Stimulated activated CD4-positive, alpha-beta T cell treated with anti-CD3 and anti-CD28 coated beads, Interleukin-2, amount 100 ng/mL, for 24 hours (primary cell): ENCODE measurements at regions not wholly inside any gene's neighbourhood (a gene's known extent, or its start where the extent isn't known, plus 50 kb on each side); places are given as distances from the start of the nearest gene placed in this dataset.

Source experiments
- DNase-seq, 2 donors: peaks; one replicate each; pipeline ENCODE4 v3.0.0-alpha.2; 2020

DNA sequence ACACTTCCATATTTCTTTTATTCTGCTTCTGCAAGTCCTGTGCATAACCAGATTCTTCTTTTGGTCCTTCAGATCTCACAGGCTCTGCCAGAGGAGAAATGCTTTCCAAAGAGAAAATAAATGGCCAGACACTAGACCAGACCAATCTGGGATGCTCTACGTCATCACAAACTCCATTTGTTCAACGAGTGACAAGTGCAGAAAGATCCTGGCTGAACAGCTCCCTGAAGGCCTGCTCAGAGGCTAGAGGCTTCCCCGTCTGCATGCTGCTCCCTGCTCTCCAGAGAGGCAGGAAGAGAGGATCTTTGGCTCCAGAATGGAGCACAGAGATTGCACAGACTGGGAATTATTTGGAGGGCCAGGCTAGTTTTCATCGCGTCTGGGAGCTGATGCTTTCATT, 232.7 kb downstream of the MAF start:
- DNase-seq: no peak

DNA sequence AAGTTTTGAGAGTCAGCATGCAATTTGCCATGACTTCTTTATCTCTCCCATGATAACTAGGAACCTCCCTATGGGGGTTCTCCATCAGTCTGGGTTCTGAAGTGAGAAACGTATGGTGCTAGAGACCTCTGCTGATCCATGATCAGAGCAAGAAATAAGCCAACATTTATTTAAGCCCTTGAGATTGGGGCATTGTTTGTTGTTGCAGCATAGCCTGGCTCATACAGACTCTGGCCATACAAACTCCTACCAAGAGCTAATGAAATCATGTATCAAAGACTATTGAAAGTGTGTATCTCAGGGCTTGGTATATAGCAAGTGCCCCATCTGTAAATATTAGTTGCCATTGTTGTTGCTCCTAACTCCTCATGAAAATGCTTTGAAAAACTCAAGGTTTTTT, 233.9 kb downstream of the MAF start:
- no peak for DNase-seq

DNA sequence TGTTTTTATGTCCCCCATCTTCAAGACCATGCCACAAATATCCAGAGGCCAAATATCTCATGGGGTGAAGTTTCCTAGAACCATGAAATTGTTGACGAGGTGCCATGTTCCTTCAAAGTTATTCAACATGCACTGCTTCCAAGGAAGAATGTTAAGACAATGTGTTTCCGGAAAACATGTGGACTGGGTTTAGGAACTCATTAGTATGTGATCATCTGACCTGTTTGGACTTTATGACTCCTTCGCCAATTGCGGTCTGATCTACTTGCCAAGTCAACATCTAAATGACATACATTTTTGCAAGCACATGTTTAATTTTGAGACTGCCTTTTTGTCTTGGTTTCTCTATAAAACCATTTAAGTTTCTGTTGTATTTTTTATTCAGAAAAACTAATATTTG, 234.8 kb downstream of the MAF start:
- DNase-seq: no peak

DNA sequence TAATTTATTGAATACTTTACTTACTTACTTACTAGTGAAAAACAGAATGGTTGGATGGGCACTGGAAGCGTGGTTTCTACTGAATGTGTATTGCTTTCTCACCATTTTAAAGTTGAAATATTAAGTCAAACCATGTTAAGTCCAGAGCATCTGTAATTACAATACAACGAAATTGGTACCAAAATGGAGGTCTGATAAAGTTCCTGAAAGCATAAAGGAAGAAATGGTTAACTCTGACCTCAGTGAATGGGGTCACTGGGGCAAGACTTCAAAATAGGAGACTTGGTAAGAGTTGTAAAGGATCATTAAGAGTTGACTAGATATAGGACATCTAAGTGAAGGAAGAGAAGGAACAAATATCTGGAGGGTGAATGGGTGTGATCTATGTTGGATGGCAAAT, 237.1 kb downstream of the MAF start:
- DNase-seq: no peak

DNA sequence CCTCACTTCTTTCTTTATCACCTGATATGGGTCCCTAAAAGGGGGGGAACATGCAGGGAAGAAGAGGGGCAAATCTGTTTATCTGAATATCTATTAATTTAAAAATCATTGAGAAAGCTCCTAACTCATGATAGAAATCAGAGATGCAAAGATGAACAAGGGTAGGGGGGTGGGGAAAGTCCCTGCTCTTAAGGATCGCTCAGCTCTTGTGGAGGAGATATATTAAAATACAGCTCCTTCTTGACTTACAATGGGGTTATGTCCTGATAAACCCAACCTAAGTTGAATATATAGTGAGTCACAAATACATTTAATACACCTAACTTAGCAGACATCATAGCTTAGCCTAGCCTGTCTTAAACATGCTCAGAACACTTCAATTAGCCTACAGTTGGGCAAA, 237.5 kb downstream of the MAF start:
- DNase-seq: no peak

DNA sequence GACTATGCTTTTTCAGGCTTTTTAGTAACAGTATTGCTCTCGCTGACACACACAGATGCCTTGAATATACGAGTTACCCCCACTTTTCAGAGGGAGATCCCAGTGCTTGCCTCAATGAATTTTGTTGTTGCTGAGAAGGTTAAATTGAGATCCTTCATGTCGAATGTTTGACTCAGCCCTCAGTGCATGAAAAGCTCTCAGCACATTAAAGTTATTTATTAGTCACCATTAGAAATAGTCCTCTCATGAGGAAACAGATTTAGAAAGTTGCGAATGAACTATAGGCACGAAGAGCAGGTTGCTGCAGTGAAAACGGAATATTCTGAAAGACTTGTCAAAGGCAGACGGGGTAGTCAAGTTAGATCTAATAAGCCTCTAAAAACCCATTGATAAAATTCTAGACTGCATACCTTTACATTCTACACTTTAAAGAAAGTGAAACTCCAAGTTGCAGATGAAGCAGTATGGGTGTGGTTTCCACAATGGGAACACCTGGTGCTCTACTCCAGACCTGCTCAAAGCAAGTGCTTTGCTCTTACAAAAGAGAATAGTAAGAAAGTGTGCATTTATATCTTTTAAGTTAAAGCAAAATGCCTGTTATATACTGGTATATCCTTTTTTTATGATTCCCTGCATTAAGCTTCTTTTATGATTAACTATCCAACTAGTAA, 238.1 kb downstream of the MAF start:
- DNase-seq: no peak

DNA sequence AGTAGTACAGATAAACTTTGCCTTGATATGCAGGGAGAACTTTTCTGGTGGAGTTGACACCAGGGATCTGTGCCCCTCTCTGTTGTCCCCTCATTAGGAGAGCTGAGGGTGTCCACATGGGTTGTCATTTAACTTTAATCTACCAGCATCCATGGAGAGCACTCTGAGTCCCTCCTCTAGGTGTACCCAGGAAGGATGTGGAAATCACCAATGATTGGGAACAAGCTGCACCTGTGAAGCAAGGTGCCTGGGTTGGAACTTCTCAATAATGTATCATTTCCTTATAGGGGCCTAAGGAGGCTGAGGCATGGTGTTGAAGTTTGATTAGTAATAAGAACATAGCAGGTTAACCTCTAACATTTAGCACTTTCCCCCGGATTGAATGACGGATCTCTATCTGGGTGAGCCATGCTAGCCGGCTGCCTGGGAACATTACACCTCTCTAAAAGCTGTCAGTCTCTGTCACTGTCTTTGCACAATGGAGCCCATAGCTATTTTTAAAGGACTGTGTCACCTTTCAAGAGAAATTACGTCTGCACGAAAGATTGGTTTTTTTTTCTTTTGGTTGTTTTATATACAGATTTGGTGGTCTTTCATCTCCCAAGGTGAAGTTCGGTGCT, 239.3 kb downstream of the MAF start:
- no peak for DNase-seq

DNA sequence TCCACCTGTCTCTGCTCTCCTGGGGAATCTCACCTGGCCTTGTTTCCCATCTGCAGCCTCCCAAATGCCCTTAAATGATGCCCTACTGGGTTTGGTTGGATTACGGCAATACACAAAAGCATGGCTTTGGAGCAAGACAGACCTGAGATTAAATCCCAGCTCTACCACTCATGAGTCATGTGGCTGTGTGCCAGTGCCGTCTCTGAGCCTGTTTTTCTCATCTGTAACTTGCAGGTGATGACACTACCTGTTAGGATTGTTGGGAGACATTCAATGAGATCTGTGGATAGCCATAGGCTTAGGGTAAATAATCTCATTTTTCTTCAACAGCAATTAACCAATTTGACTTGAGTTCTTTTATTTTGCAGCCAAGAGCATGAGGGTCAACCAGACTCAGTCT, 240.3 kb downstream of the MAF start:
- DNase-seq: no peak

DNA sequence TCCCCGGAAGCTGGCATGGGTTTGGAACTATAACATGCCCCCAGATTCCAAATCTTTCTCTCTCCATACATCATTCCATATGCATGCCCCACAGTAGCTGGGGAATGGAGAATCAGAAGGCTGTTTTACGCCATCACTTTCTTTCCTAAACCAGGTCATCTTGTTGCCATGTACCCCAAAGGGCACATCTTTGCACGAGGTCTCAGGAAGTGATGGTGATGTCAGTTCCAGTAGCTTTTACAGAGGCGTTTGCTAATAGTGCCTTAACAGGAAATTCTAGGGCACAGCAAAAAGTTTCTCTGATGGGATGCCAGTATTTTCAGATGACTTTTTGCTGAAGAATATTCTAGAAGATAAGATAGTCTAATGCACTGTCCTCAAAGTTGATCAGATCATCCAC, 241.5 kb downstream of the MAF start:
- no peak for DNase-seq

DNA sequence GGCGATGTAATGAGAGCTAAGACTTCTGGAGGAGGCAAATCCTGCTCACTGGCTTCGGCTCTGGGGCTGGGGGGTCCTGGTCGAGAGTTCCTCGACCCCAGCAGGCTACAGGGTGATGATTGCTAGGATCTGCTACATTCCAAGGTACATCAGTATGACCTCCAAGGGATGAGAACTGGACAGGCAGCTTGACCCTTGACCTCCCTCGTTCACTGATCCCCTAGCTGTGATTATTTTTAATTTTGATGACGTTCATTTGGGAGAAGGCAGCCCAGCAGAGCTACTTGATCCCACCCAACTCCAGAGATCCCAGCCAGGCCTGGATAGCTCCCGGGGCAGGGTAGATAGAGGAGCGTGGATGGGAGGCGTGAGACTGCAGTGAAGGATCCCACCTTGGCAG, 242.3 kb downstream of the MAF start:
- DNase-seq: no peak

DNA sequence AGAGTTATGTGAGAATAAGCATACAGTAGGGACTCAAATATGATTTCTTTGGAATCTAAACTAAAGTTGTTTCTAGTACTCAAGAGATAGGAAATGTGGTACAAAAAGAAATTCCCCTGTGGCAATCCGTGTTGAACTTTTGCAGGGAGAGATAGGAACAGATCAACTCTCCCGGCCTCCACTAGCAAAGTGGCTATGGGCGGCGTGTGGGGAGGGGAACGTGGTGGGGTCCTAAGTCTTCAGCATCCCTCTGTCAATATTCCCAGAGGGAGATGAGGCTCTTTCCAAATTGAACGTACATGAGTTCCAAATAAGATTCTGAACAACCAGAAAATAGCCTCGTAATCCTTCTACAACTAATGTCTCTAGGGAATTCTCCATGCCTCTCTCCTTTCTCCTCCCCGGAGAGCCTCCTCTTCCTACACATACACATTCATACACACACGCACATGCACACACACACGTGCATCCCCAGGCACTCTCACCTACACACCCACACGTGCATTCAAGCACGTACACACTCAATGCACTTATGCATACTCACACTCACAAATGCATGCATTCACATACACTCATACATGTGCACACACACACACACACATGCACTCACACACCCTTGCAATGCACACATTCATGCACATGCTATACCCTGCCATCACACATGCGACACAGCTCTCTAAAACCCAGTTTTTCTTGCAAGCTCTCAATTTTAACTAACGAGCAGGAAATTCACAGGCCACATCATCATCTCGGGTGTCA, 244.8 kb downstream of the MAF start:
- no peak for DNase-seq

DNA sequence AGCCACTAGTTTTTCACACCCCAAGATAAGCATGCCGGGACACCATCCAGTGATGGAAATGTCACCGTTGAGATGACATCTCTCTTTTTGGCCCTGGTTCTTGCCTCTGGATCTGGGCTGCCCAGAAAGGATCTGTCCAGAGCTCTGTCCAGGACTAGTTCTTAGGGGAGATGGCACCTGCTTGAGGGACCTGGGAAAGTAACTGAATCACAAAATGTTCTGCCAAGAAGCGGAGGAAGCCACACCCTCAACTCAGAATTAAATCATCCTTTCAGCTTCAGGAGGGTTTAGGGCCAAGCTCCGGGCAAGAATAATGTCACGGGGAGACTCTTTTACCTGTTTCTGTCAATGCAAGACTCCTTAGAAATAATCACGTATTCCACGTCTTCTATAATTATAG, 248.6 kb downstream of the MAF start:
- no peak for DNase-seq

DNA sequence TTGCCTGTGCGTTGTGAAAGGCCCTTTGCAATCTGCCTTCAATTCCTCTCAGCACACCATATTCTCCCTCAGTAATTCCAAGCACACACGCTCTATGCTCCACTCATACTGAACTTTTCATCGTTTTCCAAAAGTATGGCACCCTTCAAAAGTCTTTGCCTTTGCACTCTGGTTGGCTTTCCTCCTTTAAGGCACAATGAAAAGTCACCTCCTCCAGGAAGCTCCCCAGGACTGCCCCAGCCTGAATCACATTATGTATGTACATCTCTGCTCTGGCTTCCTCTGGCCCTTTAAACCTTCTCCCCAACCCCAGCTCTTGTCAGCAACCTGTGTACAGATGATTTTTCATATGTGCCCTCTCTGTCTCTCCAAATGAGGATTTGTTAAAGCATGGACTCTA, 250.7 kb downstream of the MAF start:
- DNase-seq: no peak

DNA sequence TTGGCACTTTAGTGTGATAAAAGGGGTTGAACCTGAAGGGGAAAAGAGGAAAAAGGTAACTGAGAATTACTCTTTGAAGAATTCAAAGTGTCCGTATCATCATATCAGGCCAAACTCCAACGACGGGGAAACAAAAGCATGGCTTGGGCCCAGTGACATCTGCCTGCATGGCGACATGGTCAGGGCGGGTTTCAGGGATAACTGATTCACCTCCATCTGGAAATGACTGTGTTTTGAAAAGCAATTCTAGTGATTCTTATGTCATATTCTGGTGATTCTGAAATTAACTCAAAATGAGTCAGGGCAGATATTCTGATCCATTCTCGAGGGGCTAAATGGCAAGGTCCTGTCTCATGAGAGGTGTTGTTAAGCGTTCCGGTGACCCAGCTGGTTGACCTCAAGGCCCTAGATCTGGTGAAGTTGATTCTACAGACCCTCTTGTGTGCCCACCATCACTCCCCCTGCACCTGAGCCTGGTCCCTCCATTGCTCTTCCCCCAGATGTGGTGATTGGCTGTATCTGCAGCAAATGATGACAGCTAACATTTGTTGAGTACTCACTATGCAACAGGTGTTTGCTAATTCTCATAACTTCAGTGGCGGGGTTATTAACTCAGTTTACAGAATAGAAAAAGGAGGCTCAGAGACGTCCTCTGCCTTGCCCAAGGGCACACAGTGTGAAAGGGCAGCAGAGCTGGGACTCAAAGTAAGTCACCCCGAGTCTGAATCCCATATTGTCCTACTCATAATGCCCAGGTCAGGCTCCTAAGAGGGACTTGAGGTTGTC, 251.8 kb downstream of the MAF start:
- no peak for DNase-seq

DNA sequence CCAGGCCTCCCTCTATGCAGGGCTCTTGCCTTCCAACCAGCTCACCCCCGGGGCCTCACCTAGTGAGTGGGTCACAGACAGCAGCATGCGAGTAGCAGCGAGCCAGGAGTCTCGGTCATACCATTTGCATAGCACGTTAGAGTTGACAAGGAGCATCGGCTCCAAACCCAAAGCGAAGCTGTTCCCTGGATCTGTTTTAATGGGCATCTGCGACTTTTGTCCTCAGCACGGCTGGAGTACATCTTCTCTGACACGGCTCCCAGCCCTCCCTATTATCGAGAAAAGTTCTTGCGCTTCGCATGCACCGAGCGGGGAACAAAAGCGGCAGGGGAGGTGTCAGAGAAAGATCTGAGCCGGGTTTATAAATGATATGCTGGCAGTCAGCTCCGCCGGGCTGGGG, 253.3 kb downstream of the MAF start:
- no peak for DNase-seq

DNA sequence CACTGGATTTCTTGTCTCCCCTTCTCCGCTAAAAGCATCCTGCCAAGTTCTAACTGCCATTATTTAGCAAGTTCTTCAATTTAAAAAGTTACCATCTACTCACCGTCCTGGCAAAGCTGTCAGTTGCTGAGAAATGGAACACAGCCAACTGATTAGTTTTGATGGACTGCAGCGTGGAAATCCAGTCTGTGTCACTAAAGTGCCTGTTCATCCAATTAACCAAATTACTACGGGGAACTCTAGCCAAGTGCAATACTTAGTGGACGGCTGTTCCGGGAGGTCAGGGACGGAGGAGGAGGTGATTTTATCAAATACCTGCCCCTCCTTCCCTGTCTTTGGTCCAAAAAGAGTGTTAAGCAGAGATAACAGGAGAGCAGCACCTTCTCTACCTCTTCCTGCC, 260.7 kb downstream of the MAF start:
- DNase-seq: no peak

DNA sequence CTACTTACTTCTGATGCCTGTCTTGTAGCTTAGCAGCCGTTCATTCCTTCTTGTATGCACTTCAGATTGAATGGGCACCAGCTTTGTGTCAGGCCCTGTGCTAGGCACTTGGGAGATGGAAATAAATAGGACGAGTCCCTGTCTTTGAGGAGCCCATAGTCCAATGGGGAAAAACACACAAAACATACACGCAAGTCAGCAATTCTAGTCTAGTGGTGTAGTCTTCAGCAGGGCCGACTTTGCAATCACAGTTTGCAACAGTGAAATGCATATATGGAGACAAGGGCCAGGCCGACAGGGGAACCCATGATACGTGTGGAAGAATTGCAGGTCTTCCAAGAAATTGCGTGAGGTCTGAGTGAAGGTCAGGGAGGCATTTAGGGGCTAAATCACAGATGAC, 262.6 kb downstream of the MAF start:
- DNase-seq: no peak

DNA sequence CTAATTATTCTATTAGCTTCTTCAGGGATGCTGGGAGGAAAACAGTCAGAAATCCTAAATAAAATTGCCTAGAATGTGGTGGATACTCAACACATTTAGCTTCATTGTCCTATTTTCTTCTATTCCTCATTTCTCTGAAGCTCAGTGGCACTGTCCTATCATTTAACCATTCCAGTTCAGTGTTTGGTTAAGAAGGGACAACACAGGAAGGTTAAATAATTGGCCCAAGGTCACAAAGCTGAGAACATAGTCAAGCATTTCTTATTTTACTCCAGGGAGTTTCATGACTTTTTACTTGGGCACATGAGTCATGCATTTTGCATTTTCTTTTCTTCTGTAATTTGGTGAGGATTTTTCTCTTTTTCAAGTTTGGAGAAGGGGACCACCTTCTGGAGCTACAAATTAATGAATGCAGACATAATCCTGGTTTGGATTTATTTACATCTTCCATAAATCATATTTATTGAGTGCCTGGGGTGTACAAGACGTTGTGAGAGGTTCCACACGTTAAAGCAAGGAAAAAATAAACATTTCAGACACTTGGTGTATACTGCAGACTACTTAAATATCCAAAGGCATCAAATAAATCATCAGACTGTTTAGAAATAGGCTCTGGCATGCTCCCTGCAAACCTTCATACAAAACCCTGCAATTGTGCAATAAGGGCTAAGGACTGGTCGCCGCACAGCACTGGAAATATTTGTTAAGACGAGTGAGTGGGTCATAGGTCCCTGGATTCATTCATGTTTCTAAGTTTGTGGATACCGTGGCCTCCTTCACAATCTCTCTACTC, 263.9 kb downstream of the MAF start:
- no peak for DNase-seq

DNA sequence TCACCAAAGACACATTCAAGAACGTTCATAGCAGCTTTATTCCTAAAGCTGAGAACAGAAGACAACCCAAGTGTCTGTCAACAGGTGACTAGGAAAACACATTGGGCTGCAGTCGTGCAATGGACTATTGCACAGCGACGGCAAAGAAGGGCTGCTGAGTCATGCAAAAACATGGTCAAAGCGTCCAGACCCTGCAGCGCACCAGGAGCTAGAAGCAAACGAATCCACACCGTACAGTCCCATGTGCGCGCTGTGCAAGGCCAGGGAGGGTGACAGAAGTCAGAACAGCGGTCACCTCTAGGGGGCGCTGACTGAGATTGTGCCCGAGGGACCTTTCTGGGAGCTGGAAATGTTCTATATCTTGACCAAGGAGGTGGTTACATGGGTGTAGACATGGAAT, 266.4 kb downstream of the MAF start:
- DNase-seq: peak; percentile 34 to 64

DNA sequence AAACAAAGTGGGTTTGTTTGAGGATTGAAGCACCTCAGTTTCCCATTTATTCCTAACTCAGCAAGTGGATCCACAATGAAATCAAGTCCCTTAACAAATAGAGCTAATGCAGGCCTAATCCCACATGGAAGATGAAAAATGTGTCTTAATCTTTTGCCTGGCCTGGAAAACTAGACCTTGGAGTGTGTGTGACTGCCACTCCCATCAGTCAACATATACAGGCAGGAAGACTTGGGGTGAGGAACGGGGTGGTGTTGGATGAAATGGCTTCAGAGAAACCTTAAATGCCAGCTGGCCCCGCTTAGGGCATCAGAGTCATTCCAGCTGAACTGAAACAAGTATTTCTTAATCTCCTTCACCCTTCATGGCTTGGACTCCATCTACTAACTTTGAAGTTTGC, 269.5 kb downstream of the MAF start:
- DNase-seq: no peak

DNA sequence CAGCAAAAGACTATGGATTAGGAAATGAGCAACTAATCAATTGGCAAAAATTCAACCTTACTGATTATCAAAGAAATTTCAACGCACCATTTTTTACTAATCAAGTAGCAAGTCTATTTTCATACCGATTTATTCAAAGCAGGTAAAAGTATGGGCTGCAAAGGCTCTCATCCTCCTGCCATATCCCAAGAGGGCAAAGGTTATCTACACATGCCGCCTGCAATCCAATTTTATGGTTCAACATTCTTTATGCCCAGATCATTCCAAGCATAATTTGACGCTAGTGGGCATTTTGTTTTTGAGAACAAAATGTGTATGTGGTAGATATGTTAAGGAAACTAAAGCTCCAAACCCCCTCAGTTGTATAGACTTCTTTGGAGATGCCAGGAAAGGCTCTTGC, 270.6 kb downstream of the MAF start:
- DNase-seq: no peak

DNA sequence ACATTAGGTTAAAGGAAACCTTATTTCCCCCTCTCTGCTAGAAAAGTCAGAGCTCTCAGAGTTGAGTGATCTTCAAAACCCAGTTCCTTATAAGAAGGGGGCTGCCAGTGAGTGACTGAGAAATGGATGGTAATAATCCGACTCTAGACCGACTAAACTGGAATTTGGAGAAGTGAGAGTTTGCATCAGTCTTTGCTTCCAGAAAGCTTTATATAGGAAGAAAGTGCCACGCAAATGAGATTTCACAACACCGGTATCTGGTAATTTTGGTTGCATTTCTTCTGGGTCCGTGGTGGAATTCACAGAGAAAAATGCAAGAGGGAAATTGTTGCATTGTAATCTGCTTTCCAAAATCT, 271.4 kb downstream of the MAF start:
- DNase-seq: no peak
